ENCODE measurements at regions not wholly inside any gene's neighbourhood (a gene's known extent, or its start where the extent isn't known, plus 50 kb on each side); places are given as distances from the start of the nearest gene placed in this dataset.

- Histone ChIP-seq H3K9me3 (no peaks in the 10 kb centered on the region), H3K4me1 (ENCODE audit: control insufficient read depth in 1 of 2, insufficient read depth in 1 of 2, low read depth in 1 of 2, low read length in 1 of 2) (no peaks in the 10 kb centered on the region), H3K36me3 (no peaks in the 10 kb centered on the region), H3K4me3 (ENCODE audit: low read depth in 1 of 2, low read length in 1 of 2) (no peak overlapping the region), H3K27me3 (no peaks in the 10 kb centered on the region), H3K27ac (no peak overlapping the region)
- TF ChIP-seq CTCF (IDR thresholded peaks at IDR 0.05): no peak
Observed at GRCh38 chr4:170736710-170737109, 647.0 kb upstream of the AADAT start.

GRCh38 chr4:170729897-170730296 is 640.1 kb upstream of the AADAT start:
- no peak overlapping the region for H3K4me3 ChIP-seq (ENCODE audit: low read depth in 1 of 2, low read length in 1 of 2)
- no peaks in the 10 kb centered on the region for H3K9me3 ChIP-seq
- no peak overlapping the region for H3K27ac ChIP-seq
- TF ChIP-seq CTCF (IDR thresholded peaks at IDR 0.05): no peak
- no peaks in the 10 kb centered on the region for H3K27me3 ChIP-seq
- no peaks in the 10 kb centered on the region for H3K4me1 ChIP-seq (ENCODE audit: control insufficient read depth in 1 of 2, insufficient read depth in 1 of 2, low read depth in 1 of 2, low read length in 1 of 2)
- no peaks in the 10 kb centered on the region for H3K36me3 ChIP-seq

GRCh38 chr4:170729236-170729635 is 639.5 kb upstream of the AADAT start:
- Histone ChIP-seq H3K27ac (no peak overlapping the region), H3K4me1 (ENCODE audit: control insufficient read depth in 1 of 2, insufficient read depth in 1 of 2, low read depth in 1 of 2, low read length in 1 of 2) (no peaks in the 10 kb centered on the region), H3K27me3 (no peaks in the 10 kb centered on the region), H3K9me3 (no peaks in the 10 kb centered on the region), H3K36me3 (no peaks in the 10 kb centered on the region), H3K4me3 (ENCODE audit: low read depth in 1 of 2, low read length in 1 of 2) (no peak overlapping the region)
- no peak for TF ChIP-seq CTCF (IDR thresholded peaks at IDR 0.05)

GRCh38 chr4:170724191-170724590 is 634.4 kb upstream of the AADAT start:
- Histone ChIP-seq H3K27me3 (no peaks in the 10 kb centered on the region), H3K4me1 (ENCODE audit: control insufficient read depth in 1 of 2, insufficient read depth in 1 of 2, low read depth in 1 of 2, low read length in 1 of 2) (no peaks in the 10 kb centered on the region), H3K4me3 (ENCODE audit: low read depth in 1 of 2, low read length in 1 of 2) (no peak overlapping the region), H3K36me3 (no peaks in the 10 kb centered on the region), H3K27ac (no peak overlapping the region), H3K9me3 (no peaks in the 10 kb centered on the region)
- no peak for TF ChIP-seq CTCF (IDR thresholded peaks at IDR 0.05)

- Histone ChIP-seq H3K4me3 (ENCODE audit: low read depth in 1 of 2, low read length in 1 of 2) (no peak overlapping the region), H3K9me3 (no peaks in the 10 kb centered on the region), H3K36me3 (no peaks in the 10 kb centered on the region), H3K27ac (no peak overlapping the region), H3K27me3 (no peaks in the 10 kb centered on the region), H3K4me1 (ENCODE audit: control insufficient read depth in 1 of 2, insufficient read depth in 1 of 2, low read depth in 1 of 2, low read length in 1 of 2) (no peaks in the 10 kb centered on the region)
- TF ChIP-seq CTCF (IDR thresholded peaks at IDR 0.05): no peak
Observed at GRCh38 chr4:170723171-170723570, 633.4 kb upstream of the AADAT start.

GRCh38 chr4:170721812-170722373 is 632.1 kb upstream of the AADAT start:
- Histone ChIP-seq H3K4me1 (ENCODE audit: control insufficient read depth in 1 of 2, insufficient read depth in 1 of 2, low read depth in 1 of 2, low read length in 1 of 2) (no peaks in the 10 kb centered on the region), H3K27ac (no peak overlapping the region), H3K9me3 (no peaks in the 10 kb centered on the region), H3K36me3 (no peaks in the 10 kb centered on the region), H3K27me3 (no peaks in the 10 kb centered on the region), H3K4me3 (ENCODE audit: low read depth in 1 of 2, low read length in 1 of 2) (no peak overlapping the region)
- no peak for TF ChIP-seq CTCF (IDR thresholded peaks at IDR 0.05)
